ENCODE measurements at regions not wholly inside any gene's neighbourhood (a gene's known extent, or its start where the extent isn't known, plus 50 kb on each side); places are given as distances from the start of the nearest gene placed in this dataset.

GRCh38 chr3:115551016-115551415, 72.3 kb upstream of the GAP43 start:
- TF ChIP-seq CTCF (CRISPR knock-in tag; IDR thresholded peaks at IDR 0.05) (no peak), REST (IDR thresholded peaks at IDR 0.05; ENCODE audit: borderline replicate concordance in 1 of 2, low read depth in 1 of 2, low read length in 2 of 2) (no peak), CEBPB (IDR thresholded peaks at IDR 0.05; ENCODE audit: borderline replicate concordance, low read depth, low read length) (no peak), EZH2 (conservative IDR thresholded peaks at IDR 0.05; ENCODE audit: low read depth, low read length) (no peak), KDM5B (CRISPR knock-in tag; IDR thresholded peaks at IDR 0.05; ENCODE audit: borderline replicate concordance) (no peak), CHD2 (IDR thresholded peaks at IDR 0.05; ENCODE audit: low read depth, low read length) (no peak), MATR3 (CRISPR knock-in tag; IDR thresholded peaks at IDR 0.05) (no peak)

All from HepG2 (cell line).